NCI-H146 (cell line): ENCODE measurements at regions not wholly inside any gene's neighbourhood (a gene's known extent, or its start where the extent isn't known, plus 50 kb on each side); places are given as distances from the start of the nearest gene placed in this dataset.
A peak's percentile ranks its signal among the peaks of the same experiment; 100 is the strongest.
"Not testable (repeated sequence)": the region's sequence is repeated elsewhere in the genome, so short reads cannot be mapped to it uniquely, and the experiment has no call there.

Source experiments
- DNase-seq: peaks from one replicate; lab custom pipeline; 2025; lab: John Stamatoyannopoulos, UW

- no peak for DNase-seq
Observed at GRCh38 chr6:164695896-164696295, 613.5 kb downstream of the C6orf118 start.

GRCh38 chr6:164694386-164694785 is 615.0 kb downstream of the C6orf118 start:
- DNase-seq = no peak

GRCh38 chr6:164693944-164694343 is 615.5 kb downstream of the C6orf118 start:
- DNase-seq = peak; percentile 48

GRCh38 chr6:164692772-164693510 is 616.5 kb downstream of the C6orf118 start:
- DNase-seq = no peak

GRCh38 chr6:164690702-164691500 is 618.5 kb downstream of the C6orf118 start:
- no peak for DNase-seq

- no peak for DNase-seq
Observed at GRCh38 chr6:164690241-164690640, 619.2 kb downstream of the C6orf118 start.

- no peak for DNase-seq
Observed at GRCh38 chr6:164665328-164665727, 644.1 kb downstream of the C6orf118 start.

GRCh38 chr6:164663634-164664033 is 645.8 kb downstream of the C6orf118 start:
- DNase-seq = no peak

- DNase-seq = no peak
Observed at GRCh38 chr6:164661716-164662115, 647.7 kb downstream of the C6orf118 start.

GRCh38 chr6:164660781-164661180 is 648.6 kb downstream of the C6orf118 start:
- no peak for DNase-seq

GRCh38 chr6:164640956-164641355 is 668.4 kb downstream of the C6orf118 start:
- DNase-seq = peak; percentile 77

GRCh38 chr6:164628302-164628931 is 681.0 kb downstream of the C6orf118 start:
- no peak for DNase-seq

GRCh38 chr6:164616917-164617524 is 692.4 kb downstream of the C6orf118 start:
- no peak for DNase-seq

- peak; percentile 9 for DNase-seq
Observed at GRCh38 chr6:164612751-164613150, 696.7 kb downstream of the C6orf118 start.

- DNase-seq = not testable (repeated sequence)
Observed at GRCh38 chr6:164610859-164611258, 698.5 kb downstream of the C6orf118 start.

GRCh38 chr6:164602415-164602814 is 707.0 kb downstream of the C6orf118 start:
- DNase-seq = not testable (repeated sequence)

- no peak for DNase-seq
Observed at GRCh38 chr6:164581563-164581962, 727.8 kb downstream of the C6orf118 start.

- no peak for DNase-seq
Observed at GRCh38 chr6:164579035-164579434, 730.4 kb downstream of the C6orf118 start.

- DNase-seq = no peak
Observed at GRCh38 chr6:164578616-164579015, 730.8 kb downstream of the C6orf118 start.

GRCh38 chr6:164570801-164571200 is 738.6 kb downstream of the C6orf118 start:
- DNase-seq = no peak

GRCh38 chr6:164569509-164569908 is 739.9 kb downstream of the C6orf118 start:
- DNase-seq = no peak

GRCh38 chr6:164563924-164564323 is 745.5 kb downstream of the C6orf118 start:
- DNase-seq = no peak
